GM13977 (cell line): ENCODE measurements at regions not wholly inside any gene's neighbourhood (a gene's known extent, or its start where the extent isn't known, plus 50 kb on each side); places are given as distances from the start of the nearest gene placed in this dataset.

ENCODE experiments used
- DNase-seq: peaks from one replicate; pipeline ENCODE4 v3.0.0; 2012; ENCODE audit warnings: low spot score
- CTCF ChIP-seq: IDR thresholded peaks from 2 replicates; pipeline ENCODE4 v1.5.1; 2012; ENCODE audit warnings: mild to moderate bottlenecking, control low read depth; ENCODE audit not compliant: insufficient read depth; ENCODE audit errors: extremely low read depth, missing control alignments
- in situ Hi-C: fragments of 300-500 bp; cut with MboI; formaldehyde crosslinking; loops from one replicate; pipeline ENCODE4 v1.12.0; 2022; ENCODE audit warnings: low sequenced_read_pairs, low pct_unique_long_range_greater_than_20kb, mixed read lengths, inconsistent platforms; ENCODE audit not compliant: unreplicated experiment

- no peak for DNase-seq
- TF ChIP-seq CTCF: no peak
- in situ Hi-C loops: no loop called here
These were observed 264.3 kb upstream of the NOCT start for GRCh38 chr4:138751309-138751708.

GRCh38 chr4:138749303-138749702 is 266.3 kb upstream of the NOCT start:
- no peak for TF ChIP-seq CTCF
- in situ Hi-C loops: no loop called here
- no peak for DNase-seq

DNA sequence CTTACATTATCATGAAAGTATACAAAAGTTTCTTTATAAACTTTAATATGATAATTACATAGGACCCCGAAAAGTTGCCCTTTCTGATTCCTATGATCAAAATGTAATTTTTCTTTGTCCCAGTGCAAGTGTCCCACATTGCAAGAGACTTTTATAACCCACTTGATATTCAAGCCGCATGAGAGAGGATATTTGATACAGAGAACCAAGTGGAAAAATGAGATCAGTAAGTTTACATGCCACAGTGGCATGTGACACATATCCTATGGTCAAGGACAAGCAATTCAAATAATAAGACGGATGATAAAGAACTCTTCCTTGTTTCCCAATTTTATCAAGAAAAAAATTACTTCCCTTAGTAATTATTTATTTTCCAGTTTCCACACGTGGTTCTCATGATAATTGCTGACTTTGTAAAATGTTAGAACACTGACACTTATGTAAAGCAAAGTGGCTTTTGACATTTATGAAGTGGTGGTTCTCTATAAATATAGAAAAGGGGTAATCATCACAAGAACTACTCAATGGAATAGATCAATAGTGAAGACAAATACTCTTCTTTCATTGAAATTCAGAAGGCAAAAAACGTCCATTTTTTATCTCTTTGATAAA is 273.7 kb upstream of the NOCT start:
- in situ Hi-C loops: no loop called here
- TF ChIP-seq CTCF: no peak
- no peak for DNase-seq

- in situ Hi-C loops: no loop called here
- TF ChIP-seq CTCF: no peak
- no peak for DNase-seq
These were observed 274.5 kb upstream of the NOCT start for GRCh38 chr4:138740816-138741745.

DNA sequence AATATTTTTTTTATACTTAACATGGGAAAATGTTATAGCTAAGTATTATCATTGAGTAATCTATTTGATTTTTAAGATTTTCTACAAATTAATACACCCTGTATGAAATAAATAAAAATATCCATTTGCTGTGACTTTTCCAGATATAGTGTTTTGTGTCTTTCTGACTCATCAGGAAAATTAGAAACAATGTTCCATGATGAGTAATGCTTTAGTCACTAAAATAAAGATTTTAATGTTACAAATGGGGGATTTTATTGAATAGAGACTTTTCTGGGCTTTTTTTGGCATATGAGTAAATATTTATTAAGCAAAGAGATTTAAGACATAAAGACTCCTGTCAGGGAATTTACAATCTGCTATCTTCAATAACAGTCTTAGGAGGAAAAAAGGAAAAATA is 279.2 kb upstream of the NOCT start:
- TF ChIP-seq CTCF: no peak
- DNase-seq: no peak
- in situ Hi-C loops: no loop called here

DNA sequence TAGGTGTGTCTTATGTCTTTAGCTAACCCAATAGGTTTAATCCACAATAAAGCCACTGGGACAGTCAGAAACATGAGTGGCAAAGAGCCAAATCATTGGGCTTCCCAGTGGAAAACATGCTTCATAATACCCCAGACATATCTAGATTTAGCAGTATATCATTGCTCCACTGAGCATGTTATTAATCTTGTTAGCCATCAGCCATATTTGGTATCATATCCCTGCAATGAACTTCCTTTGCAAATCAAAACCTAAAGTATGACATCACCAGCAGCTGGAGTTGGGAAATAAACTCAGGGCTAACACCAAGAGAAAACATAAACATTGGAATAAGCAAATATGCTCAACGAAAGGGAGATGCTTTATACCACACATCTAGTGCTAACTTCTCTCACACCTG is 280.8 kb upstream of the NOCT start:
- in situ Hi-C loops: no loop called here
- no peak for TF ChIP-seq CTCF
- DNase-seq: no peak
